ENCODE measurements at regions not wholly inside any gene's neighbourhood (a gene's known extent, or its start where the extent isn't known, plus 50 kb on each side); places are given as distances from the start of the nearest gene placed in this dataset.
"Not testable (repeated sequence)": the region's sequence is repeated elsewhere in the genome, so short reads cannot be mapped to it uniquely, and the experiment has no call there.

DNA sequence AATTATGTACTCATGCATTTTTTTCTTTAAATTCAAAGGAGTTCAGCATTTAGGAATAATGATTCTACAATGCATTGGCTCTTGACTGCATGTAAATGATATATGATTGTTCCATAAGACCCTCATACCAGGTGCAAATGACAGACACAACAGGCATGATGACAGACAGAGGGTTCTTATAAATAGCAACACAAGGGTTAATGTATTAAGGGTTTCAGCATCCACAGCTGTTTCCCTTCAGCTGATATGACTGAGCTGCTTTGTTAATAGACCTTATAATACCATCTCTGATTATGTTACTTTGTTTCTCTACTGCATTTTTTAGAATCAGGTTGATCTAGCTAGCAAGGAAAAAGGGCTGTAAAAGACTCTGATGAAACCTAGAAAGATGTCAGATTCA is 90.8 kb upstream of the TMTC2 start:
- no peak for DNase-seq (ENCODE audit: low spot score)
- TF ChIP-seq CTCF (IDR thresholded peaks at IDR 0.05; ENCODE audit: extremely low read depth, insufficient read depth, missing control alignments), result no peak
- in situ Hi-C loops (cut with MboI; ENCODE audit: low pct_unique_long_range_greater_than_20kb, low sequenced_read_pairs, unreplicated experiment), result no loop called here

GRCh38 chr12:82596483-82596882 is 90.2 kb upstream of the TMTC2 start:
- DNase-seq (ENCODE audit: low spot score), result no peak
- no peak for TF ChIP-seq CTCF (IDR thresholded peaks at IDR 0.05; ENCODE audit: extremely low read depth, insufficient read depth, missing control alignments)
- in situ Hi-C loops (cut with MboI; ENCODE audit: low pct_unique_long_range_greater_than_20kb, low sequenced_read_pairs, unreplicated experiment), result no loop called here

DNA sequence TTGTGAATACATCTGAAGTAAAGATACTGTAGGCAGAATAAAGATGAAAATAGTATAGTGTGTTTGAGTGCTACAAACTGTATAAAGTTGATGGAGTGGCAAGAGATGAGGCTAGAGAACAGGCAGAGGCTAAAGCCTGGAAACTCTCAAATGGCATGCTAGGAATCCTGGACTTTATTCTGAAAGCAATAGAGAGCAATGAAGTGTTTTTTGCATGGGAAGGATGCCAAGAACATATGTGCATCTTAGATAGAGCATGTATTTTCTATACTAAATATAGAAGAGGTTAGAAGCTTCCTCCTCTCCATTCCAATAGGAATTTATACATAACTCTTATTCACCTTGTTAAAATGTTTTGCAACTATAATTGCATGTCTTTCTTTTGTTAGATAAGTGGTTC is 86.3 kb upstream of the TMTC2 start:
- TF ChIP-seq CTCF (IDR thresholded peaks at IDR 0.05; ENCODE audit: extremely low read depth, insufficient read depth, missing control alignments), result no peak
- in situ Hi-C loops (cut with MboI; ENCODE audit: low pct_unique_long_range_greater_than_20kb, low sequenced_read_pairs, unreplicated experiment), result no loop called here
- no peak for DNase-seq (ENCODE audit: low spot score)

GRCh38 chr12:82603647-82604046 is 83.1 kb upstream of the TMTC2 start:
- in situ Hi-C loops (cut with MboI; ENCODE audit: low pct_unique_long_range_greater_than_20kb, low sequenced_read_pairs, unreplicated experiment); DNase-seq (ENCODE audit: low spot score): not testable (repeated sequence)

- in situ Hi-C loops (cut with MboI; ENCODE audit: low pct_unique_long_range_greater_than_20kb, low sequenced_read_pairs, unreplicated experiment), result no loop called here
- no peak for TF ChIP-seq CTCF (IDR thresholded peaks at IDR 0.05; ENCODE audit: extremely low read depth, insufficient read depth, missing control alignments)
- DNase-seq (ENCODE audit: low spot score), result no peak
These were observed 81.6 kb upstream of the TMTC2 start for GRCh38 chr12:82605115-82605514.

DNA sequence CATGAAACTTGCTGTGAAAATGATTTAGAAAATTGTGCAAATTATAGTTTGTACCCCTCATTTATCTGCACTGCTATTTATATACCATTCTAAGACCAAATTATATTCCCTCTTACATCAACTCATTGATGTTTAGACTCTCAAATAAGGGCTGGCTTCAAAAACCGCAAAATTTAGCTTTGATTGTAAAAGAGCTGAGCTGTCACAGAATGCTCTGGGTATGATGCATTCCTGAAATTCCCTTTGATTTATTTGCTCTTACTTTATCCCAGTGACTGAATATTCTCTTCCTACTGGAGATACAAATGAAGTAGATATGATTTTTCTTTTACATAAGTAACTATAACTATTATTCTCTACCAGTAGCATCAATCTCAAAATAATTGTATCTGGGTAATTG is 78.0 kb upstream of the TMTC2 start:
- in situ Hi-C loops (cut with MboI; ENCODE audit: low pct_unique_long_range_greater_than_20kb, low sequenced_read_pairs, unreplicated experiment), result no loop called here
- DNase-seq (ENCODE audit: low spot score), result no peak
- TF ChIP-seq CTCF (IDR thresholded peaks at IDR 0.05; ENCODE audit: extremely low read depth, insufficient read depth, missing control alignments), result no peak

DNA sequence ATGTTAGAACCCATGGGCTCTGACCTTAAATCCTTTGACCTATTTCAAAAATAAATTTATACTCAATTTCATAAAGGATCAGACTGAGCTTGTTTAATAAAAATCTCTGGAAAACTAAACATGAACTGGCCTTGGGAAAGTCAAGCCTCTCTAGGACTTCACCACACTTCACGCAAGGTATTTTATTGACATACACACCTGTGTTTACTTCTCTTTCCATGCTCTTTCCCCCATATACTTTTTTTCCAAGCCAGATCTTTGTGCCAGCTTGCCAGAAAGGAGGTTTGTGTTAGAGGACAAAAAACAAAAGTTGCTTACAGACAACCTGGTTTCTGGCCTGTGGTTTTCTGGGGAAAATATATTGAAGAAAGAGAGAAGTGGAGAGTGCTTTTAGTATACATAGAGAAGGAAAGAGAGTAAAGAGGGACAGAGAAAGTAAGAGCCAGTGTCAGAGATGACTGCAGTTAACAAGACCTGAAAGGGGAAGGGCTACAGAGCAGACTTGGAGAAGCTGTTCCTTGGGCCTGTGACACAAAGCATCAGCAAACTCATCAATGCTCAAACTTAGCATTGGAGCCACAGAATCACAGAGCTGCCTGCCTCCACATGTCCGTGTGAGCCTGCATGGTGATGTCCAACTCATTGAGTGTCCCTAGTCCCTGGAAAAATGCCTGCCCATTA is 77.3 kb upstream of the TMTC2 start:
- TF ChIP-seq CTCF (IDR thresholded peaks at IDR 0.05; ENCODE audit: extremely low read depth, insufficient read depth, missing control alignments), result no peak
- no peak for DNase-seq (ENCODE audit: low spot score)
- in situ Hi-C loops (cut with MboI; ENCODE audit: low pct_unique_long_range_greater_than_20kb, low sequenced_read_pairs, unreplicated experiment), result no loop called here

Data from GM13977 (cell line).